ENCODE measurements at regions not wholly inside any gene's neighbourhood (a gene's known extent, or its start where the extent isn't known, plus 50 kb on each side); places are given as distances from the start of the nearest gene placed in this dataset.

GRCh38 chr4:55218041-55218440 is 92.6 kb upstream of the KDR start:
- H3K27ac ChIP-seq (ENCODE audit: low read length) = no peak overlapping the region
- H3K4me1 ChIP-seq (ENCODE audit: insufficient read depth, low read length) = peaks cover 4% of the 10 kb centered on the region; the same call in 1 of the 2 replicates
- no peaks in the 10 kb centered on the region for H3K27me3 ChIP-seq (ENCODE audit: insufficient read depth, low read length, poor library complexity)
- no peak for DNase-seq
- H3K4me2 ChIP-seq (ENCODE audit: insufficient read depth, low read length) = no peak overlapping the region
- no peaks in the 10 kb centered on the region for H3K9me3 ChIP-seq (ENCODE audit: insufficient read depth, low read length, severe bottlenecking)
- no peak for TF ChIP-seq CTCF (IDR thresholded peaks at IDR 0.05; ENCODE audit: borderline replicate concordance, extremely low read depth, low read length, poor library complexity, severe bottlenecking)
- no peak for TF ChIP-seq EZH2 (IDR thresholded peaks at IDR 0.05; ENCODE audit: borderline replicate concordance, low read depth, low read length, severe bottlenecking)
- no peaks in the 10 kb centered on the region for H3K36me3 ChIP-seq (ENCODE audit: insufficient read depth, low read length)
- H3K79me2 ChIP-seq (ENCODE audit: insufficient read depth, low read length) = no peaks in the 10 kb centered on the region
- no peak overlapping the region for H3K9ac ChIP-seq (ENCODE audit: low read depth, low read length)
- no peak overlapping the region for H2AFZ ChIP-seq (ENCODE audit: low read depth, low read length)
- no peaks in the 10 kb centered on the region for H4K20me1 ChIP-seq (ENCODE audit: insufficient read depth, low read length)
- no peak overlapping the region for H3K4me3 ChIP-seq (ENCODE audit: low read depth in 1 of 2, low read length in 2 of 2)
- no peak for ATAC-seq (ENCODE audit: insufficient read depth, low read depth)

GRCh38 chr4:55237839-55238238 is 108.2 kb upstream of the SRD5A3 start:
- H3K4me2 ChIP-seq (ENCODE audit: insufficient read depth, low read length) = no peak overlapping the region
- no peak overlapping the region for H2AFZ ChIP-seq (ENCODE audit: low read depth, low read length)
- no peak overlapping the region for H3K4me3 ChIP-seq (ENCODE audit: low read depth in 1 of 2, low read length in 2 of 2)
- no peaks in the 10 kb centered on the region for H4K20me1 ChIP-seq (ENCODE audit: insufficient read depth, low read length)
- no peak for ATAC-seq (ENCODE audit: insufficient read depth, low read depth)
- TF ChIP-seq EZH2 (IDR thresholded peaks at IDR 0.05; ENCODE audit: borderline replicate concordance, low read depth, low read length, severe bottlenecking) (no peak), CTCF (IDR thresholded peaks at IDR 0.05; ENCODE audit: borderline replicate concordance, extremely low read depth, low read length, poor library complexity, severe bottlenecking) (no peak)
- peaks cover 2% of the 10 kb centered on the region for H3K9me3 ChIP-seq (ENCODE audit: insufficient read depth, low read length, severe bottlenecking)
- H3K36me3 ChIP-seq (ENCODE audit: insufficient read depth, low read length) = no peaks in the 10 kb centered on the region
- no peaks in the 10 kb centered on the region for H3K27me3 ChIP-seq (ENCODE audit: insufficient read depth, low read length, poor library complexity)
- H3K27ac ChIP-seq (ENCODE audit: low read length) = no peak overlapping the region
- no peak overlapping the region for H3K9ac ChIP-seq (ENCODE audit: low read depth, low read length)
- no peaks in the 10 kb centered on the region for H3K4me1 ChIP-seq (ENCODE audit: insufficient read depth, low read length)
- H3K79me2 ChIP-seq (ENCODE audit: insufficient read depth, low read length) = no peaks in the 10 kb centered on the region
- no peak for DNase-seq

- Histone ChIP-seq H3K27ac (ENCODE audit: low read length) (no peak overlapping the region), H3K4me2 (ENCODE audit: insufficient read depth, low read length) (no peak overlapping the region), H3K79me2 (ENCODE audit: insufficient read depth, low read length) (no peaks in the 10 kb centered on the region), H3K9me3 (ENCODE audit: insufficient read depth, low read length, severe bottlenecking) (peaks cover 2% of the 10 kb centered on the region), H3K36me3 (ENCODE audit: insufficient read depth, low read length) (no peaks in the 10 kb centered on the region), H3K4me3 (ENCODE audit: low read depth in 1 of 2, low read length in 2 of 2) (no peak overlapping the region), H3K9ac (ENCODE audit: low read depth, low read length) (no peak overlapping the region), H2AFZ (ENCODE audit: low read depth, low read length) (no peak overlapping the region), H3K27me3 (ENCODE audit: insufficient read depth, low read length, poor library complexity) (no peaks in the 10 kb centered on the region), H4K20me1 (ENCODE audit: insufficient read depth, low read length) (no peaks in the 10 kb centered on the region), H3K4me1 (ENCODE audit: insufficient read depth, low read length) (no peaks in the 10 kb centered on the region)
- DNase-seq (no peak), ATAC-seq (ENCODE audit: insufficient read depth, low read depth) (no peak)
- TF ChIP-seq EZH2 (IDR thresholded peaks at IDR 0.05; ENCODE audit: borderline replicate concordance, low read depth, low read length, severe bottlenecking) (no peak), CTCF (IDR thresholded peaks at IDR 0.05; ENCODE audit: borderline replicate concordance, extremely low read depth, low read length, poor library complexity, severe bottlenecking) (no peak)
Measured at GRCh38 chr4:55238407-55238806, 107.6 kb upstream of the SRD5A3 start.

- no peak overlapping the region for H3K4me2 ChIP-seq (ENCODE audit: insufficient read depth, low read length)
- TF ChIP-seq CTCF (IDR thresholded peaks at IDR 0.05; ENCODE audit: borderline replicate concordance, extremely low read depth, low read length, poor library complexity, severe bottlenecking) = no peak
- TF ChIP-seq EZH2 (IDR thresholded peaks at IDR 0.05; ENCODE audit: borderline replicate concordance, low read depth, low read length, severe bottlenecking) = no peak
- DNase-seq (no peak), ATAC-seq (ENCODE audit: insufficient read depth, low read depth) (no peak)
- no peak overlapping the region for H3K9ac ChIP-seq (ENCODE audit: low read depth, low read length)
- no peak overlapping the region for H3K4me3 ChIP-seq (ENCODE audit: low read depth in 1 of 2, low read length in 2 of 2)
- H4K20me1 ChIP-seq (ENCODE audit: insufficient read depth, low read length) = no peaks in the 10 kb centered on the region
- peaks cover 2% of the 10 kb centered on the region for H3K9me3 ChIP-seq (ENCODE audit: insufficient read depth, low read length, severe bottlenecking)
- no peaks in the 10 kb centered on the region for H3K36me3 ChIP-seq (ENCODE audit: insufficient read depth, low read length)
- H3K4me1 ChIP-seq (ENCODE audit: insufficient read depth, low read length) = no peaks in the 10 kb centered on the region
- H3K79me2 ChIP-seq (ENCODE audit: insufficient read depth, low read length) = no peaks in the 10 kb centered on the region
- no peaks in the 10 kb centered on the region for H3K27me3 ChIP-seq (ENCODE audit: insufficient read depth, low read length, poor library complexity)
- no peak overlapping the region for H3K27ac ChIP-seq (ENCODE audit: low read length)
- no peak overlapping the region for H2AFZ ChIP-seq (ENCODE audit: low read depth, low read length)
Measured at GRCh38 chr4:55241461-55241860, 104.6 kb upstream of the SRD5A3 start.
